ENCODE measurements at regions not wholly inside any gene's neighbourhood (a gene's known extent, or its start where the extent isn't known, plus 50 kb on each side); places are given as distances from the start of the nearest gene placed in this dataset.

DNA sequence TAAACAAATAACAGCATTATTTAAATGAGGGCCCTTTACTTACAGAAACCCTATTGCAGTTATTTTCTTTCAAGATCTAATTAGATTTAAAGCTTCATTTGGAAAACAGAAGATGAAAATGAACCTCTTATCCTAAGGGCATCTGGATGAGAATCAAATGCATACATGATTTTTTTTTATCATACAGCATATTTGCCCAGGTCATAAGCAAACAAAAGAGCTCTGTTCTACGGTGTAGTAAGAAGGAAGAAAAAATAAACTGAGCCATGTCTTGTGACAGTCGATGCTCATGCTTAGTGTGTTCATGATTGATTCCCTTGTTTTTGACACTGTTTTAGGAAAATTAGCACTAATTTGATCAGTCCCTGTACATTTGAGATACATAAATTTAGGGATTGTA, 202.6 kb upstream of the RNF32 start:
- DNase-seq (ENCODE audit: low spot score) (no peak), FAIRE-seq (no peak), ATAC-seq (no peak)
- TF ChIP-seq, protein P1, sequence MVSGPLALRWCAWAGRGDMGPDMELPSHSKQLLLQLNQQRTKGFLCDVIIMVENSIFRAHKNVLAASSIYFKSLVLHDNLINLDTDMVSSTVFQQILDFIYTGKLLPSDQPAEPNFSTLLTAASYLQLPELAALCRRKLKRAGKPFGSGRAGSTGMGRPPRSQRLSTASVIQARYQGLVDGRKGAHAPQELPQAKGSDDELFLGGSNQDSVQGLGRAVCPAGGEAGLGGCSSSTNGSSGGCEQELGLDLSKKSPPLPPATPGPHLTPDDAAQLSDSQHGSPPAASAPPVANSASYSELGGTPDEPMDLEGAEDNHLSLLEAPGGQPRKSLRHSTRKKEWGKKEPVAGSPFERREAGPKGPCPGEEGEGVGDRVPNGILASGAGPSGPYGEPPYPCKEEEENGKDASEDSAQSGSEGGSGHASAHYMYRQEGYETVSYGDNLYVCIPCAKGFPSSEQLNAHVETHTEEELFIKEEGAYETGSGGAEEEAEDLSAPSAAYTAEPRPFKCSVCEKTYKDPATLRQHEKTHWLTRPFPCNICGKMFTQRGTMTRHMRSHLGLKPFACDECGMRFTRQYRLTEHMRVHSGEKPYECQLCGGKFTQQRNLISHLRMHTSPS (CRISPR knock-in tag; IDR thresholded peaks at IDR 0.05; ENCODE audit: low read depth) = no peak
- TF ChIP-seq FOXK2 (IDR thresholded peaks at IDR 0.05) (no peak), SRSF9 (IDR thresholded peaks at IDR 0.05; ENCODE audit: borderline replicate concordance, insufficient read depth, low read depth, low read length, poor library complexity, severe bottlenecking) (no peak), ZNF138 (CRISPR knock-in tag; IDR thresholded peaks at IDR 0.05; ENCODE audit: low read depth) (no peak), MED13 (CRISPR knock-in tag; IDR thresholded peaks at IDR 0.05) (no peak), RARA (CRISPR knock-in tag; IDR thresholded peaks at IDR 0.05) (no peak), ZNF543 (CRISPR knock-in tag; IDR thresholded peaks at IDR 0.05) (no peak), STAT5B (CRISPR knock-in tag; IDR thresholded peaks at IDR 0.05) (no peak), LCORL (IDR thresholded peaks at IDR 0.05) (no peak), LCORL (CRISPR knock-in tag; IDR thresholded peaks at IDR 0.05) (no peak), IRX3 (CRISPR knock-in tag; IDR thresholded peaks at IDR 0.05; ENCODE audit: borderline replicate concordance, low read depth) (no peak), ATF1 (CRISPR knock-in tag; IDR thresholded peaks at IDR 0.05) (no peak), MBNL3 (CRISPR knock-in tag; conservative IDR thresholded peaks at IDR 0.05) (no peak), POLR2G (IDR thresholded peaks at IDR 0.05; ENCODE audit: low read depth, low read length) (no peak), EHMT2 (IDR thresholded peaks at IDR 0.05; ENCODE audit: borderline replicate concordance, low read depth, low read length) (no peak)
- TF ChIP-seq, protein P2, sequence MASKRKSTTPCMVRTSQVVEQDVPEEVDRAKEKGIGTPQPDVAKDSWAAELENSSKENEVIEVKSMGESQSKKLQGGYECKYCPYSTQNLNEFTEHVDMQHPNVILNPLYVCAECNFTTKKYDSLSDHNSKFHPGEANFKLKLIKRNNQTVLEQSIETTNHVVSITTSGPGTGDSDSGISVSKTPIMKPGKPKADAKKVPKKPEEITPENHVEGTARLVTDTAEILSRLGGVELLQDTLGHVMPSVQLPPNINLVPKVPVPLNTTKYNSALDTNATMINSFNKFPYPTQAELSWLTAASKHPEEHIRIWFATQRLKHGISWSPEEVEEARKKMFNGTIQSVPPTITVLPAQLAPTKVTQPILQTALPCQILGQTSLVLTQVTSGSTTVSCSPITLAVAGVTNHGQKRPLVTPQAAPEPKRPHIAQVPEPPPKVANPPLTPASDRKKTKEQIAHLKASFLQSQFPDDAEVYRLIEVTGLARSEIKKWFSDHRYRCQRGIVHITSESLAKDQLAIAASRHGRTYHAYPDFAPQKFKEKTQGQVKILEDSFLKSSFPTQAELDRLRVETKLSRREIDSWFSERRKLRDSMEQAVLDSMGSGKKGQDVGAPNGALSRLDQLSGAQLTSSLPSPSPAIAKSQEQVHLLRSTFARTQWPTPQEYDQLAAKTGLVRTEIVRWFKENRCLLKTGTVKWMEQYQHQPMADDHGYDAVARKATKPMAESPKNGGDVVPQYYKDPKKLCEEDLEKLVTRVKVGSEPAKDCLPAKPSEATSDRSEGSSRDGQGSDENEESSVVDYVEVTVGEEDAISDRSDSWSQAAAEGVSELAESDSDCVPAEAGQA (IDR thresholded peaks at IDR 0.05; ENCODE audit: low read depth) = no peak
- TF ChIP-seq, protein P2 (CRISPR knock-in tag; IDR thresholded peaks at IDR 0.05; ENCODE audit: borderline replicate concordance) = no peak
- H3K27ac ChIP-seq (ENCODE audit: extremely low read length, insufficient read depth, low read length) = no peak overlapping the region
- H3K9ac ChIP-seq (ENCODE audit: insufficient read depth, low read depth, low read length) = no peak overlapping the region
- 0% methylated on average over 2 of the region's 2 CpGs for WGBS (ENCODE audit: low lambda C conversion rate)
- no peak overlapping the region for H3K4me2 ChIP-seq (ENCODE audit: low read depth, low read length)
- in situ Hi-C loops (cut with HindIII; ENCODE audit: extremely low pct_ligation_motif_present, low pct_unique_long_range_greater_than_20kb) (no loop called here), intact Hi-C loops (cut with micrococcal nuclease; ENCODE audit: unreplicated experiment) (no loop called here)
- H3K79me2 ChIP-seq (ENCODE audit: insufficient read depth, low read length) = no peaks in the 10 kb centered on the region
- no peaks in the 10 kb centered on the region for H4K20me1 ChIP-seq (ENCODE audit: insufficient read depth, low read length)
- H2AFZ ChIP-seq (ENCODE audit: low read length) = no peak overlapping the region
- H3K9me3 ChIP-seq (ENCODE audit: low read length) = no peaks in the 10 kb centered on the region
- no peaks in the 10 kb centered on the region for H3K36me3 ChIP-seq (replicated peaks in 1 of 2; ENCODE audit: control insufficient read depth in 1 of 2, insufficient read depth in 2 of 2, low read length in 2 of 2)
- H3K27me3 ChIP-seq (ENCODE audit: control insufficient read depth in 1 of 2, insufficient read depth in 2 of 2, low read length in 2 of 2) = peaks cover 4 to 51% of the 10 kb centered on the region in 2 experiments
- ChIA-PET POLR2A (no interaction called here), CTCF (ENCODE audit: low intra/inter-chr PET ratio, low total read pairs) (no interaction called here)
- H3K4me3 ChIP-seq (replicated peaks in 1 of 3; ENCODE audit: insufficient read depth in 1 of 3, low read depth in 2 of 3, low read length in 3 of 3) = no peak overlapping the region
- no peaks in the 10 kb centered on the region; the same call in 1 of the 2 replicates for H3K4me1 ChIP-seq (ENCODE audit: insufficient read depth, low read length)
- BruUV-seq (replicated peaks) = no TSS peak

Data from HepG2 (cell line).